CD14-positive monocyte (primary cell): ENCODE measurements at regions not wholly inside any gene's neighbourhood (a gene's known extent, or its start where the extent isn't known, plus 50 kb on each side); places are given as distances from the start of the nearest gene placed in this dataset.
A peak's percentile ranks its signal among the peaks of the same experiment; 100 is the strongest.

Experiments used
- DNase-seq, 3 donors: peaks; one replicate each; pipeline ENCODE4 v3.0.0-alpha.2; 2011 to 2022
- H2AFZ ChIP-seq: 2 replicates; pipeline ENCODE4 v1.6.0; 2012; ENCODE audit warnings: mild to moderate bottlenecking, low read depth, low read length, inconsistent platforms; ENCODE audit not compliant: insufficient read depth, poor library complexity, severe bottlenecking
- H3K27ac ChIP-seq, 2 donors: 1 replicate in 1 of 2; 2 replicates in 1 of 2; pipeline ENCODE4 v1.5.1; 2012 to 2013; ENCODE audit warnings: low read length in 2 of 2, control low read depth in 1 of 2, inconsistent platforms in 1 of 2, low read depth in 1 of 2, mild to moderate bottlenecking in 1 of 2
- H3K27me3 ChIP-seq, 2 donors: one replicate each; pipeline versions ENCODE4 v1.6.0 to v1.6.1; 2011 to 2013; ENCODE audit warnings: low read length in 2 of 2; ENCODE audit not compliant: control insufficient read depth in 2 of 2, insufficient read depth in 2 of 2
- H3K36me3 ChIP-seq, 2 donors: replicated peaks in 1 of 2; 1 replicate in 1 of 2; 2 replicates in 1 of 2; pipeline versions ENCODE4 v1.5.1 to v1.6.1; 2012 to 2013; ENCODE audit warnings: low read length in 2 of 2, control low read depth in 1 of 2, inconsistent platforms in 1 of 2, mild to moderate bottlenecking in 1 of 2; ENCODE audit not compliant: insufficient read depth in 2 of 2, control insufficient read depth in 1 of 2
- H3K4me1 ChIP-seq, 2 donors: 1 replicate in 1 of 2; 2 replicates in 1 of 2; pipeline versions ENCODE4 v1.5.1 to v1.6.1; 2012 to 2013; ENCODE audit warnings: low read length in 2 of 2, control low read depth in 1 of 2, inconsistent platforms in 1 of 2, mild to moderate bottlenecking in 1 of 2, moderate library complexity in 1 of 2; ENCODE audit not compliant: insufficient read depth in 2 of 2, control insufficient read depth in 1 of 2
- H3K4me2 ChIP-seq: replicated peaks from 2 replicates; pipeline ENCODE3; 2012; ENCODE audit warnings: low read length, moderate library complexity, mild to moderate bottlenecking; ENCODE audit not compliant: poor library complexity, severe bottlenecking; ENCODE audit errors: extremely low read depth
- H3K4me3 ChIP-seq, 3 experiments: fragments of 200-600 bp in 1 of 3; sonication (generic) in 1 of 3; replicated peaks in 1 of 3; 1 replicate in 2 of 3; 2 replicates in 1 of 3; pipeline ENCODE4 v1.5.1; 2011 to 2013; ENCODE audit warnings: low read length in 3 of 3, mild to moderate bottlenecking in 3 of 3, control low read depth in 2 of 3, low read depth in 2 of 3, inconsistent platforms in 1 of 3, moderate library complexity in 1 of 3
- H3K79me2 ChIP-seq: 2 replicates; pipeline ENCODE4 v1.6.0; 2012; ENCODE audit warnings: mild to moderate bottlenecking, control low read depth, inconsistent platforms, low read length, moderate library complexity; ENCODE audit not compliant: insufficient read depth
- H3K9ac ChIP-seq: 2 replicates; pipeline ENCODE4 v1.6.0; 2017; ENCODE audit warnings: low read length, mild to moderate bottlenecking; ENCODE audit not compliant: insufficient read depth, poor library complexity, severe bottlenecking
- H3K9me3 ChIP-seq, 2 donors: replicated peaks in 1 of 2; 1 replicate in 1 of 2; 2 replicates in 1 of 2; pipeline versions ENCODE4 v1.5.1 to v1.6.1; 2012 to 2013; ENCODE audit warnings: low read length in 2 of 2, control low read depth in 1 of 2; ENCODE audit not compliant: control insufficient read depth in 1 of 2, insufficient read depth in 1 of 2
- H4K20me1 ChIP-seq: 2 replicates; pipeline ENCODE4 v1.6.0; 2012; ENCODE audit warnings: mild to moderate bottlenecking, low read length, control low read depth, moderate library complexity; ENCODE audit not compliant: insufficient read depth
- H3K27ac Mint-ChIP-seq, 7 donors: one replicate each; pipeline ENCODE4 v1.8.0; 2020; ENCODE audit warnings: mild to moderate bottlenecking in 7 of 7, mixed read lengths in 7 of 7, moderate library complexity in 6 of 7, inconsistent platforms in 2 of 7
- H3K27me3 Mint-ChIP-seq, 3 donors: one replicate each; pipeline ENCODE4 v1.8.0; 2021 to 2022; ENCODE audit warnings: low read depth in 3 of 3, mild to moderate bottlenecking in 3 of 3, mixed read lengths in 3 of 3, moderate library complexity in 3 of 3, inconsistent platforms in 1 of 3
- H3K36me3 Mint-ChIP-seq, 2 donors: one replicate each; pipeline ENCODE4 v1.8.0; 2020; ENCODE audit warnings: mixed read lengths in 2 of 2, inconsistent platforms in 1 of 2, mild to moderate bottlenecking in 1 of 2
- H3K4me1 Mint-ChIP-seq: one replicate; pipeline ENCODE4 v1.8.0; 2020; ENCODE audit warnings: mild to moderate bottlenecking, mixed read lengths
- H3K4me3 Mint-ChIP-seq, 2 donors: one replicate each; pipeline ENCODE4 v1.8.0; 2020; ENCODE audit warnings: mild to moderate bottlenecking in 2 of 2, mixed read lengths in 2 of 2, moderate library complexity in 1 of 2
- H3K9me3 Mint-ChIP-seq, 7 donors: one replicate each; pipeline ENCODE4 v1.8.0; 2020 to 2022; ENCODE audit warnings: mixed read lengths in 7 of 7, mild to moderate bottlenecking in 6 of 7, moderate library complexity in 6 of 7, inconsistent platforms in 2 of 7
- WGBS: methylation state at CpG from one replicate; pipeline ENCODE4 v1.1.5; 2013; ENCODE audit warnings: missing lambda C conversion rate; ENCODE audit not compliant: insufficient coverage; 5-methylcytosine and 5-hydroxymethylcytosine counted together
- intact Hi-C, 2 donors: fragments of 100-400 bp; cut with micrococcal nuclease; formaldehyde crosslinking; loops; one replicate each; pipeline versions ENCODE4 v1.15.0 to v1.15.1; 2023
- TF ChIP-seq, protein P1 (sequence below): fragments of 200-600 bp; IDR thresholded peaks from one replicate; pipeline ENCODE4 v1.8.0; 2022; ENCODE audit warnings: antibody characterized with exemption, mild to moderate bottlenecking

DNA sequence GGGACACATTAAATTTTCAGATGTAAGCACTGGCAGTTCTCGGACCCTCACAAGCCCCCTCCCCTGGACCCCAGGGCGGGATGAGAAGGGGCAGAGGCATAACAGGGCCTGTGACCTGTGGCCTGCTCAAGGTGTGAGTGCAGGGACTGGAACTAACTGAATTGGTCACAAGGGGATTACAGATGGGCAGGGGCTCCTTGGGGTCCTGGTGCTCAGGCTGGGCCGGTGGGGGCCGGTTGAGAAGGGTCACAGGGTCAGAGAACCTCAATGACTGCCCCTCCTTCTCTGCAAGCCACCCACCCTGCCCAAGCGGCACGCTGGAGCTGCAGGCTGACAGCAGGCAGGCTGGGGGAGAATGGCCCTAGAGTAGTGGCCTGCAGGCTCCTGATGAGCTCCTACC is 80.8 kb upstream of the PCBD1 start:
- no peak overlapping the region for H3K27ac Mint-ChIP-seq
- H3K4me2 ChIP-seq, result no peak overlapping the region
- no peaks in the 10 kb centered on the region for H3K36me3 ChIP-seq
- no peaks in the 10 kb centered on the region for H3K4me1 ChIP-seq
- H2AFZ ChIP-seq, result no peak overlapping the region
- no peaks in the 10 kb centered on the region for H3K36me3 Mint-ChIP-seq
- WGBS, result 100% methylated on average over 1 of the region's 6 CpGs
- H3K4me3 Mint-ChIP-seq, result no peak overlapping the region
- H3K79me2 ChIP-seq, result no peaks in the 10 kb centered on the region
- H4K20me1 ChIP-seq, result no peaks in the 10 kb centered on the region
- no peaks in the 10 kb centered on the region for H3K9me3 ChIP-seq
- H3K9ac ChIP-seq, result no peak overlapping the region
- TF ChIP-seq, protein P1, sequence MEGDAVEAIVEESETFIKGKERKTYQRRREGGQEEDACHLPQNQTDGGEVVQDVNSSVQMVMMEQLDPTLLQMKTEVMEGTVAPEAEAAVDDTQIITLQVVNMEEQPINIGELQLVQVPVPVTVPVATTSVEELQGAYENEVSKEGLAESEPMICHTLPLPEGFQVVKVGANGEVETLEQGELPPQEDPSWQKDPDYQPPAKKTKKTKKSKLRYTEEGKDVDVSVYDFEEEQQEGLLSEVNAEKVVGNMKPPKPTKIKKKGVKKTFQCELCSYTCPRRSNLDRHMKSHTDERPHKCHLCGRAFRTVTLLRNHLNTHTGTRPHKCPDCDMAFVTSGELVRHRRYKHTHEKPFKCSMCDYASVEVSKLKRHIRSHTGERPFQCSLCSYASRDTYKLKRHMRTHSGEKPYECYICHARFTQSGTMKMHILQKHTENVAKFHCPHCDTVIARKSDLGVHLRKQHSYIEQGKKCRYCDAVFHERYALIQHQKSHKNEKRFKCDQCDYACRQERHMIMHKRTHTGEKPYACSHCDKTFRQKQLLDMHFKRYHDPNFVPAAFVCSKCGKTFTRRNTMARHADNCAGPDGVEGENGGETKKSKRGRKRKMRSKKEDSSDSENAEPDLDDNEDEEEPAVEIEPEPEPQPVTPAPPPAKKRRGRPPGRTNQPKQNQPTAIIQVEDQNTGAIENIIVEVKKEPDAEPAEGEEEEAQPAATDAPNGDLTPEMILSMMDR, result no peak
- peaks cover 0 to 2% (median 1%) of the 10 kb centered on the region in 3 donors for H3K27me3 Mint-ChIP-seq
- no peak overlapping the region for H3K4me3 ChIP-seq
- no peak overlapping the region for H3K27ac ChIP-seq
- no peaks in the 10 kb centered on the region for H3K27me3 ChIP-seq
- intact Hi-C loops, result no loop called here
- no peak for DNase-seq
- no peaks in the 10 kb centered on the region for H3K4me1 Mint-ChIP-seq
- H3K9me3 Mint-ChIP-seq, result peaks cover 0 to 22% (median 7%) of the 10 kb centered on the region in 7 donors

DNA sequence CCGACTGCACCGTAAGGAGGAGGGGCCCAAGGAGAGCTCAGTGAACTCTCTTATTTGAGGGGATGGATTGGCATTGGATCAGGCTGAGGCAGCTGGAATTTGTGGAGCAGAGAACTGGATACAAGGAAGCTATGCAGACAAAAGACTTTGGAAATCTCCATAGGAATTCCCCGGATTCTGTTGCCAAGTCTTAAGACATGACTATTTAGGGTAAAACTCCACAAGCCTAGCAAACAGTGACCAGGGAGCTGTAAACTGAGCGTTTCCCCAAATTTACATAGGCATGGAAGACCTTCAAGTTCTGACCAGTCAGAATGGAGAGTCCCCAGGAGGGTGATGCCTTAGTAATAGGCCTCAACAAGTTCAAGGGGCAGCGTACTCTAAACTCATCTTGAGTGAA is 82.5 kb upstream of the PCBD1 start:
- H3K9me3 ChIP-seq, result no peaks in the 10 kb centered on the region
- H4K20me1 ChIP-seq, result no peaks in the 10 kb centered on the region
- TF ChIP-seq, protein P1, result no peak
- WGBS, result 88% methylated on average over 3 of the region's 5 CpGs
- peak overlapping the region in 1 of 7 donors; percentile 40 for H3K27ac Mint-ChIP-seq
- no peaks in the 10 kb centered on the region for H3K27me3 ChIP-seq
- H3K4me3 ChIP-seq, result no peak overlapping the region
- H3K36me3 ChIP-seq, result no peaks in the 10 kb centered on the region
- no peak overlapping the region for H3K27ac ChIP-seq
- H3K27me3 Mint-ChIP-seq, result peaks cover 0 to 4% (median 1%) of the 10 kb centered on the region in 3 donors
- no peak for DNase-seq
- no peaks in the 10 kb centered on the region for H3K4me1 Mint-ChIP-seq
- H2AFZ ChIP-seq, result no peak overlapping the region
- no peaks in the 10 kb centered on the region for H3K4me1 ChIP-seq
- no peak overlapping the region for H3K4me2 ChIP-seq
- no peak overlapping the region for H3K4me3 Mint-ChIP-seq
- peaks cover 0 to 22% (median 7%) of the 10 kb centered on the region in 7 donors for H3K9me3 Mint-ChIP-seq
- H3K9ac ChIP-seq, result no peak overlapping the region
- H3K79me2 ChIP-seq, result no peaks in the 10 kb centered on the region
- no peaks in the 10 kb centered on the region for H3K36me3 Mint-ChIP-seq
- intact Hi-C loops, result no loop called here
